B cell (primary cell): ENCODE measurements at regions not wholly inside any gene's neighbourhood (a gene's known extent, or its start where the extent isn't known, plus 50 kb on each side); places are given as distances from the start of the nearest gene placed in this dataset.

Source experiments
- CTCF ChIP-seq: fragments of 200-600 bp; IDR thresholded peaks from one replicate; pipeline ENCODE4 v1.8.0; 2022; ENCODE audit warnings: antibody characterized with exemption, mild to moderate bottlenecking
- EZH2 ChIP-seq: IDR thresholded peaks from 2 replicates; pipeline ENCODE4 v1.6.1; 2012; ENCODE audit warnings: borderline replicate concordance, low read depth, mild to moderate bottlenecking, moderate library complexity, low read length; ENCODE audit not compliant: insufficient read depth, poor library complexity, severe bottlenecking

- TF ChIP-seq CTCF, result no peak
- TF ChIP-seq EZH2, result no peak
These were observed 178.8 kb upstream of the NTM start for GRCh38 chr11:131191606-131192005.
